Lung (tissue), 11 donors: ENCODE measurements at regions not wholly inside any gene's neighbourhood (a gene's known extent, or its start where the extent isn't known, plus 50 kb on each side); places are given as distances from the start of the nearest gene placed in this dataset.

Source experiments
- ATAC-seq: fragments of 200-7000 bp; cut with Tn5 transposase; one replicate; pipeline ENCODE4 v1.9.1; 2020; ENCODE audit warnings: moderate number of reproducible peaks; ENCODE audit not compliant: insufficient read depth, low FRiP score
- DNase-seq, 3 donors: peaks; one replicate each; pipeline ENCODE4 v3.0.0-alpha.2; 2013 to 2017
- H3K27ac ChIP-seq, 2 donors: one replicate each; pipeline ENCODE4 v1.5.1; 2013; ENCODE audit warnings: mild to moderate bottlenecking in 2 of 2, moderate library complexity in 2 of 2, control low read depth in 1 of 2, inconsistent platforms in 1 of 2, low read depth in 1 of 2, low read length in 1 of 2
- H3K27me3 ChIP-seq, 3 donors: one replicate each; pipeline ENCODE4 v1.5.1; 2013; ENCODE audit warnings: low read length in 2 of 3; ENCODE audit not compliant: control insufficient read depth in 3 of 3, insufficient read depth in 3 of 3
- H3K36me3 ChIP-seq, 4 donors: one replicate each; pipeline ENCODE4 v1.5.1; 2013; ENCODE audit warnings: low read length in 4 of 4, mild to moderate bottlenecking in 1 of 4, moderate library complexity in 1 of 4; ENCODE audit not compliant: control insufficient read depth in 4 of 4, insufficient read depth in 4 of 4
- H3K4me1 ChIP-seq, 5 donors: one replicate each; pipeline ENCODE4 v1.5.1; 2013; ENCODE audit warnings: low read length in 5 of 5, mild to moderate bottlenecking in 2 of 5, moderate library complexity in 1 of 5; ENCODE audit not compliant: control insufficient read depth in 5 of 5, insufficient read depth in 5 of 5
- H3K4me3 ChIP-seq: one replicate; pipeline ENCODE4 v1.5.1; 2013; ENCODE audit warnings: mild to moderate bottlenecking, control low read depth, moderate library complexity
- H3K9ac ChIP-seq, 2 donors: one replicate each; pipeline ENCODE4 v1.5.1; 2013; ENCODE audit warnings: low read length in 2 of 2, control low read depth in 1 of 2; ENCODE audit not compliant: insufficient read depth in 1 of 2
- H3K9me3 ChIP-seq, 4 donors: one replicate each; pipeline ENCODE4 v1.5.1; 2013; ENCODE audit warnings: low read length in 3 of 4, mild to moderate bottlenecking in 1 of 4, moderate library complexity in 1 of 4; ENCODE audit not compliant: control insufficient read depth in 4 of 4, insufficient read depth in 3 of 4
- WGBS, 2 donors: extraction: QIAGEN DNeasy Blood & Tissue Kit; methylation state at CpG; one replicate each; pipeline ENCODE4 v1.1.7; 2013; 5-methylcytosine and 5-hydroxymethylcytosine counted together
- TF ChIP-seq, protein P1 (sequence below): IDR thresholded peaks from 2 replicates; pipeline ENCODE4 v1.5.1; 2012; ENCODE audit warnings: mild to moderate bottlenecking; ENCODE audit errors: control extremely low read depth, extremely low read depth
- donor health status: control.
- donor health status: control.
- donor health status: Bipolar disorder and iron deficiency.
- donor health status: healthy.
- donor health status: DM: yes; HTN: yes; CAD: no.

DNA sequence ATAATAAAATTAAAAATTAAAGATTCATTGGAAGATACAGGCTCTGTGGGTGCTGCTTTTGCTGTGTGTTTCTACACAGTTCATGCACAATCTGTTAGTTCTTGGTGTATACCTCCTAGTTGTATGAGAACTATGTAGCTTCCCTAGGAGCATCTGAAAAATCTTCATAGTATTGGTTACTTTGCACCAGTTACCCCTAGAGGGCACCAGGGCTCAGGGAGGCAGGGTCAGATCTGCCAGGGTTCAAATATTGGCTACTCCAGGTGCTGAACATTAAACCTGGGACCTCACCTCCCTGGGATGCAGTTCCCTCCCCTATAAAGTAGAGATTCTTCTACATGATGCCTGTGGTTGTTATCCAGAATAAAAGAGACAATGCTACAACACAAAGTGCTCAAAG lies 583.0 kb upstream of the CDH11 start:
- no peak for DNase-seq
- no peaks in the 10 kb centered on the region for H3K36me3 ChIP-seq
- peaks cover 0 to 14% (median 3%) of the 10 kb centered on the region in 5 donors for H3K4me1 ChIP-seq
- H3K9me3 ChIP-seq: peaks cover 0 to under 1% (median 0%) of the 10 kb centered on the region in 4 donors
- H3K4me3 ChIP-seq: no peak overlapping the region
- no peak overlapping the region for H3K27ac ChIP-seq
- no peak overlapping the region for H3K9ac ChIP-seq
- TF ChIP-seq, protein P1, sequence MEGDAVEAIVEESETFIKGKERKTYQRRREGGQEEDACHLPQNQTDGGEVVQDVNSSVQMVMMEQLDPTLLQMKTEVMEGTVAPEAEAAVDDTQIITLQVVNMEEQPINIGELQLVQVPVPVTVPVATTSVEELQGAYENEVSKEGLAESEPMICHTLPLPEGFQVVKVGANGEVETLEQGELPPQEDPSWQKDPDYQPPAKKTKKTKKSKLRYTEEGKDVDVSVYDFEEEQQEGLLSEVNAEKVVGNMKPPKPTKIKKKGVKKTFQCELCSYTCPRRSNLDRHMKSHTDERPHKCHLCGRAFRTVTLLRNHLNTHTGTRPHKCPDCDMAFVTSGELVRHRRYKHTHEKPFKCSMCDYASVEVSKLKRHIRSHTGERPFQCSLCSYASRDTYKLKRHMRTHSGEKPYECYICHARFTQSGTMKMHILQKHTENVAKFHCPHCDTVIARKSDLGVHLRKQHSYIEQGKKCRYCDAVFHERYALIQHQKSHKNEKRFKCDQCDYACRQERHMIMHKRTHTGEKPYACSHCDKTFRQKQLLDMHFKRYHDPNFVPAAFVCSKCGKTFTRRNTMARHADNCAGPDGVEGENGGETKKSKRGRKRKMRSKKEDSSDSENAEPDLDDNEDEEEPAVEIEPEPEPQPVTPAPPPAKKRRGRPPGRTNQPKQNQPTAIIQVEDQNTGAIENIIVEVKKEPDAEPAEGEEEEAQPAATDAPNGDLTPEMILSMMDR: no peak
- ATAC-seq: no peak
- no peaks in the 10 kb centered on the region for H3K27me3 ChIP-seq

DNA sequence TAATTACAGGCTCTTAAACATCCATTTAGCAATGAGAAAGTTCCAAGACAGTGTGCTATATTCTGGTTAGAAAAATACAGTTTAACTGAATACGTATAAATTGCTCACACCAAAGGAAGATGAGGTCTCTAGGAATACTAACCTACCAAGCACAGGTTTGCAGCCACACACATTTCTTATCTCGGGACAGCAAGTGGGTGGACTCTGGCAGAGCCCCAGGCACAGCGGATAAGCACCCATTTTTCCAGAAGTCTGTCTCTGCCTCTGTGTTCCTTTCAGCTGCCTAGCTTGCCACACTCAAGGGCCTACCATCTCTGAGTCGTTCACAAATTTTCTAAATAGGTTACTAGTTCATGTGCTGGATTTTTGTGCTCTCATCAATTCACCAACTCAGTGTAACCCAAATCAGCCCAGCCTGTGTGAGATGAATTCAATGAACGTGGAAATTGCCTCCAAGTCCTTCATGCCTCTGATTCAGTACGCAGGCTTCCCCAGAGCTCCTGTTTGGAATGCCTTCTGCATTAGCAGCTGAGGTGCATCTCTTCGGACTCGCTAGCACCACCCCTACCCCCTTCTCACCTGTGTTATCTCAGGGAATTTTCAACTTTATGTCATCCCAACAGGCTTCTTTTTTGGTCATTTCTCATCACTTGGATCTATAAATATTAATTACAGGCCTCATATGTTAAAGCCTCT lies 581.0 kb upstream of the CDH11 start:
- 72 to 84% methylated on average over 8 of the region's 8 CpGs for WGBS, 2 donors
- DNase-seq: peak in 1 of 3 donors; percentile 27
- Histone ChIP-seq H3K27me3 (no peaks in the 10 kb centered on the region), H3K4me1 (peaks cover 0 to 31% (median 13%) of the 10 kb centered on the region in 5 donors), H3K4me3 (no peak overlapping the region), H3K36me3 (no peaks in the 10 kb centered on the region), H3K9ac (no peak overlapping the region), H3K27ac (peak overlapping the region in 1 of 2 donors; percentile 32), H3K9me3 (peaks cover 0 to 2% (median 0%) of the 10 kb centered on the region in 4 donors)
- TF ChIP-seq, protein P1: no peak
- ATAC-seq: no peak

DNA sequence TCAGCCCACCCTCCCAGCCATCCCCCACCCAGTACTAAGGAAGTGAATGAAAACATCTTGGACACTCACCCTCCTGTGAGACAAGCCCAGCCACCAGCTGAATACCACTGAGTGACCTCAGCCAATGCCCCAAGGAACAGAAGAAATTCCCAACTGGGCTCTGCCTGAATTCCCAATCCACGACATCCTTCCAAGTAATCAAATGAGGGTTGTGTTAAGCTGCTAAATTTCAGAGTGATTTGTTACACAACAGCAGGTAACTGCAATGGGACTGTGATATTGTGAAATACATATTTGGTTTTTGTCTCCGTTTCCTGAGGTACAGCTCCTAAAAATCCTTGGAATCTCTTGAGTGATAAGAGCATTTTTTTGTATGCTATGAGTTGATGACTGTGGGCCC lies 578.7 kb upstream of the CDH11 start:
- no peak overlapping the region for H3K9ac ChIP-seq
- H3K9me3 ChIP-seq: peaks cover 0 to 2% (median 0%) of the 10 kb centered on the region in 4 donors
- no peak for ATAC-seq
- H3K4me1 ChIP-seq: peaks cover 0 to 41% (median 13%) of the 10 kb centered on the region in 5 donors
- 41 to 60% methylated on average over 2 of the region's 2 CpGs for WGBS, 2 donors
- TF ChIP-seq, protein P1: no peak
- H3K4me3 ChIP-seq: no peak overlapping the region
- H3K27ac ChIP-seq: no peak overlapping the region
- no peaks in the 10 kb centered on the region for H3K36me3 ChIP-seq
- no peaks in the 10 kb centered on the region for H3K27me3 ChIP-seq
- no peak for DNase-seq
